Small intestine (tissue), 7 donors: ENCODE measurements at regions not wholly inside any gene's neighbourhood (a gene's known extent, or its start where the extent isn't known, plus 50 kb on each side); places are given as distances from the start of the nearest gene placed in this dataset.
"Not testable (repeated sequence)": the region's sequence is repeated elsewhere in the genome, so short reads cannot be mapped to it uniquely, and the experiment has no call there.

Experiments used
- DNase-seq, 2 donors: peaks; one replicate each; pipeline versions ENCODE4 v3.0.0 to v3.0.0-alpha.2; 2013
- FAIRE-seq: peaks from 2 replicates; lab custom pipeline; 2012; peaks lifted over from hg19 to GRCh38; lab: Jason Lieb, UNC
- H3K27ac ChIP-seq, 3 donors: one replicate each; pipeline ENCODE4 v1.5.1; 2013; ENCODE audit warnings: low read length in 2 of 3, mild to moderate bottlenecking in 2 of 3, control low read depth in 1 of 3, inconsistent platforms in 1 of 3, low read depth in 1 of 3, moderate library complexity in 1 of 3
- H3K27me3 ChIP-seq, 3 donors: one replicate each; pipeline ENCODE4 v1.6.1; 2013; ENCODE audit warnings: low read length in 3 of 3, inconsistent platforms in 1 of 3; ENCODE audit not compliant: control insufficient read depth in 3 of 3, insufficient read depth in 3 of 3
- H3K36me3 ChIP-seq, 3 donors: one replicate each; pipeline ENCODE4 v1.6.1; 2013; ENCODE audit warnings: low read length in 3 of 3, inconsistent platforms in 1 of 3, low read depth in 1 of 3, mild to moderate bottlenecking in 1 of 3, moderate library complexity in 1 of 3; ENCODE audit not compliant: control insufficient read depth in 3 of 3, insufficient read depth in 2 of 3
- H3K4me1 ChIP-seq, 3 donors: one replicate each; pipeline ENCODE4 v1.6.1; 2013; ENCODE audit warnings: low read length in 2 of 3, inconsistent platforms in 1 of 3, low read depth in 1 of 3, mild to moderate bottlenecking in 1 of 3, moderate library complexity in 1 of 3; ENCODE audit not compliant: control insufficient read depth in 3 of 3, insufficient read depth in 2 of 3
- H3K4me3 ChIP-seq, 3 donors: one replicate each; pipeline ENCODE4 v1.5.1; 2013; ENCODE audit warnings: low read length in 3 of 3, control low read depth in 1 of 3, inconsistent platforms in 1 of 3, low read depth in 1 of 3, mild to moderate bottlenecking in 1 of 3, moderate library complexity in 1 of 3
- H3K9me3 ChIP-seq, 2 donors: one replicate each; pipeline ENCODE4 v1.6.1; 2013; ENCODE audit warnings: low read depth in 1 of 2, low read length in 1 of 2; ENCODE audit not compliant: control insufficient read depth in 2 of 2, insufficient read depth in 1 of 2
- WGBS, 3 donors: extraction: QIAGEN DNeasy Blood & Tissue Kit; methylation state at CpG; one replicate each; pipeline ENCODE4 v1.1.7; 2013; 5-methylcytosine and 5-hydroxymethylcytosine counted together
- donor health status: healthy with polysubstance abuse.
- donor health status: control.
- donor health status: control.
- donor health status: Bipolar disorder and iron deficiency.
- donor health status: healthy.

DNA sequence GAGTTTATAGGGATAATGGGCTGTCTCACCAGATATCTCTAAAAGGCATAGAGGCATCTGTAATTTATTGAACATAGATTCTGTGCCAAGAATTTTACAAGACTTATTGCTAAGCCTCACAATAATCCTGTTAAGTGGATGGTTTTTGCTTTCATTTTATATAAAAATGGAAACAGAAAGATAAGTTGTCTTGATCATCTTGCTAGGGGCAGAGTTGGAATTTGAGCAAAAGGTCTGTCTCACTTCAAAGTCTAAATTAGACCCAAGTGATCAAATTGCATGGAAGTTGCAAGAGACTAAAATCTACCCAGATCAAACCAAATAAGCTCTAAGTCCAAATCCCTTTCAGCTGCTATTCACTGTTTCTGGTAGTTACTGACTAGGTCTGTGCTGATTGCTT, 95.3 kb upstream of the SOX11 start:
- Histone ChIP-seq H3K4me3 (no peak overlapping the region), H3K27ac (no peak overlapping the region), H3K36me3 (no peaks in the 10 kb centered on the region), H3K27me3 (peaks cover 0 to 4% (median 0%) of the 10 kb centered on the region in 3 donors), H3K9me3 (no peaks in the 10 kb centered on the region), H3K4me1 (no peaks in the 10 kb centered on the region)
- DNase-seq, result no peak
- no peak for FAIRE-seq

DNA sequence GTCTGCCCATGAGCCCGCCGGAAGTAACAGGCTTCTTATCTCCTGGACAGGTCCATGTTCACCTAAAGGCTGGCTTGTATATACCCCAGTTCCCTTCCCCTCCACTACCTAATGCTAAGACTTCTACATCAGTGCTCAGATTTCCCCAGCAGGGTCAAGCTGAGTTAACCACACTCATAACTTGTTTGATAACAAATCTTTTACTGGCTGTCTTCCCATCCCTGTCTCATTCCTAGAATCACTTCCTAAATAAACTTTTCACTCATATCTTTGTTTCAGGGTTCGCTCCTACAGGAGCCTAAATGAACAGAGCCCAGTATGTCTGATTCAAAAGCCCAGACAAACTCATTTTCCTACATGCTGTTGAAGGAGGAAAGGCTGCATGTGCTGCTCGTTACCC, 94.0 kb upstream of the SOX11 start:
- Histone ChIP-seq H3K27me3 (peaks cover 0 to 4% (median 0%) of the 10 kb centered on the region in 3 donors), H3K27ac (no peak overlapping the region), H3K4me3 (no peak overlapping the region), H3K36me3 (no peaks in the 10 kb centered on the region), H3K9me3 (no peaks in the 10 kb centered on the region), H3K4me1 (no peaks in the 10 kb centered on the region)
- DNase-seq, result no peak
- 74 to 87% (median 83%) methylated on average over 4 of the region's 4 CpGs for WGBS, 3 donors
- FAIRE-seq, result no peak

DNA sequence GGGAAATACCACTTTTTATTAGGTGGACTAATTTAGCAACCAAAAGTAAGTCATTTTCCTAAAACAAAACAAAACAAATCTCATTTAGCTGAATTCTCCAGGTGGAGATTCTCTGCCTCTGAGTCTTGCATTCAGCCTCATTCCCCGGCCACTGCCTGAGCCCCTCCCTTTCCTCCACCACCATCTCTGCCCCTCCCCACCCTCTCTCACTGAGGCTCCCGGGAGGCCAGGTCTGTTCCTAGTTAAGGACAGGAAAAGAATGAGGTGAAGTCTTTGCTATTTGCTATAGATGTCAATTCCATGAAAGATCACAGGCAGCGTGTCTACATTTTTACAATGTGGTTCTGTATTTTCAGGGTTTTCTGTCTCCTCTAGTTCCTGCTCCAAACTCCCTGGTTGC, 83.0 kb upstream of the SOX11 start:
- DNase-seq, result no peak
- Histone ChIP-seq H3K4me1 (no peaks in the 10 kb centered on the region), H3K9me3 (no peaks in the 10 kb centered on the region), H3K36me3 (no peaks in the 10 kb centered on the region), H3K4me3 (no peak overlapping the region), H3K27ac (no peak overlapping the region), H3K27me3 (no peaks in the 10 kb centered on the region)
- no peak for FAIRE-seq
- 29 to 41% (median 40%) methylated on average over 3 of the region's 3 CpGs for WGBS, 3 donors

DNA sequence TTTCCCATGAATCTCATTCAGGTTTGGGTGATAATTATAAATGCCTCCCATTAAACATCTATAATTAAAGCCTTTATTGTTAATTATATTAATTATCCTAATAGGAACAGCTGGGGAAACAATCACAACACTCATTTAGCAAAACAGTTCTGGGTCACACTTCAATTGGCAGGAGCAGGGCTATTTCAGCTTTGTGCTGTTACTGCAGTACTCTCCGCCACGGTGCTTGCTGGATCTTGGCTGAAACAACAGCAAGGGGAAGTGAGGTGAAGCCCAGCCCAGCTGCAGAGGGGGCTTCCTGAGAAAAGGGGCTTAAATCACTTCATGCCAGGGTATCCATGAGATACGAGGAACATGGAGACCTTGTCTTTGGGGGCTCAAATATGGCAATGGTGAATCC, 79.5 kb upstream of the SOX11 start:
- DNase-seq (no peak), FAIRE-seq (no peak)
- H3K9me3 ChIP-seq, result peaks cover 0 to 3% of the 10 kb centered on the region in 2 donors
- H3K27ac ChIP-seq, result no peak overlapping the region
- no peaks in the 10 kb centered on the region for H3K27me3 ChIP-seq
- H3K4me1 ChIP-seq, result no peaks in the 10 kb centered on the region
- no peak overlapping the region for H3K4me3 ChIP-seq
- H3K36me3 ChIP-seq, result no peaks in the 10 kb centered on the region
- WGBS, 3 donors, result 75 to 87% (median 86%) methylated on average over 3 of the region's 3 CpGs

DNA sequence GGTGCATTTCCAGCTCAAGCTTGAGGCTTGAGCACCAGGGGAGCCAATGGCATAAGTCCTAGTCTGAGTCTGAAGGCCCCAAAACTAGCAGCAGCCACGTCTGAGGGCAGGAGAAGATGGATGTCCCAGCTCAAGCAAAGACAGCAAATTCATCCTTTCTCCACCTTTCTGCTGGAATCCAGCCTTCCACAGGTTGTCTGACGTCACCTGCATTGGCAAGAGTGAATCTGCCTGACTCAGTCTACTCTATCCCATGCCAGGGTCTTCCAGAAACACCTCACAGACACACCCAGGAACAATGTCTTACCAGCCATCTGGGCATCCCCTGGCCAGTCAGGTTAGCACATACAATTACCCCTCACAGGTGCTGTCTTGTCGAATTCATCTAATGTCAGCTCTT, 76.2 kb upstream of the SOX11 start:
- Histone ChIP-seq H3K36me3 (no peaks in the 10 kb centered on the region), H3K4me1 (no peaks in the 10 kb centered on the region), H3K9me3 (peaks cover 0 to 3% of the 10 kb centered on the region in 2 donors), H3K27ac (no peak overlapping the region), H3K27me3 (no peaks in the 10 kb centered on the region), H3K4me3 (no peak overlapping the region)
- no peak for DNase-seq
- FAIRE-seq, result no peak
- WGBS, 3 donors, result 41 to 72% (median 48%) methylated on average over 3 of the region's 3 CpGs

DNA sequence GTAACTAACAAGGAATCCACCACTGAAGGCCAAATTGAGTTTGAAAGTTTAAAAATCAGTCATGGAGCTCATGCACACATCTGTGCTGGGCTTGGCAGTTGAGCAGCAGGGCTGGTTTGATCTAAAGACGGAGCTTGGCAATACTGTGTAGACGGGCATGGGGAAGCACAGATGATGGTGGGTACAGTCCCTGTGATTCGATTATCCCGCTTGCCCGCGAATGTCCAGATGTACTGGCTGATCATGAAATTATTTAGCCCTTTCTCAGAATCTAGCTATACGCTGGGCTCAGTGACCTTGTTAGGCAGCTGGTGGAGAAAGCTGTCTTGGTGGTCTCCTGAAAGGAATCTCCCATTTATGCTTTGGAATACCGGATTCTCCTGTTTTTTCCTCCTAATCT, 74.8 kb upstream of the SOX11 start:
- FAIRE-seq, result no peak
- WGBS, 3 donors, result 87 to 91% (median 89%) methylated on average over 8 of the region's 8 CpGs

DNA sequence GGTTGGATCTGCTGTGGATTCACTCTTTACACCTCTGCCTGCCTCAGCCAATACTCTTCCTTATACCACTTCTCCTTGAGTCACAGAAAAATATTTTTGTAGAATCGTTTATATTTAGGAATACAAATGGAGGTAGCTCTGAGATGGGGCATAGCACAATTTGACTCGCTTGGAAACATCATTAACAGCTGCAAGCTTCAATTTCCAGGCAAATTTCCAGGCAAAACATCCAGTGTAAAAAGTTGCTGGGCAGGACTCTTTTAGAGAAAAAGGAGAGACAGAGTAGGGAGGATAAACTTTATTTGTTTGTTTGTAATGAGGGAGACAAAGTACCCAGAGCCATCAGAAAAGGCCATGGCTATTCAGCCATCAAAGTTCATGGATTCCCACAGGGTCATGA, 74.4 kb upstream of the SOX11 start:
- Histone ChIP-seq H3K9me3 (peaks cover 0 to 3% of the 10 kb centered on the region in 2 donors), H3K27me3 (no peaks in the 10 kb centered on the region), H3K27ac (no peak overlapping the region), H3K36me3 (no peaks in the 10 kb centered on the region), H3K4me1 (no peaks in the 10 kb centered on the region), H3K4me3 (no peak overlapping the region)
- WGBS, 3 donors, result 59 to 79% (median 64%) methylated on average over 2 of the region's 2 CpGs
- no peak for DNase-seq
- FAIRE-seq, result no peak

More for the DNA sequence above, 74.8 kb upstream of the SOX11 start:
- no peak for DNase-seq
- Histone ChIP-seq H3K4me1 (no peaks in the 10 kb centered on the region), H3K36me3 (no peaks in the 10 kb centered on the region), H3K27me3 (no peaks in the 10 kb centered on the region), H3K27ac (no peak overlapping the region), H3K4me3 (no peak overlapping the region), H3K9me3 (peaks cover 0 to 3% of the 10 kb centered on the region in 2 donors)

DNA sequence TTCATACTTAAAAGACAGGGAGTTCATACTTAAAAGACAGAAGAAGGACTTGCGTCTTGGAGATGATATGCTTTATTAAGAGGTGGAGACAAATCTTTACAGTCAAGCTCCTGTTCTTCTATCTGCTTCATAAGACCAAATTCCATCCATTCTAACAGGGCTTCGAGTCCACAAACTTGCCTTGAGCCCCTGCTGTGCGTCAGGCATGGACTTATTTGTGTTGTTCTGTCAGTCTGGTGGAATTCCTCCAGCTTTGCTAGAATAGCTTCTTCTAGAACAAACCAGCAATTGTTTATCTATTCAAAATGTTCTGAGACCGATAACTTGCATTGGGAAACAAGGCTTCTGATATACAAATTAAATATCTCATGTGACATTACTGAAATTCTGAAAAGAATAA, 73.9 kb upstream of the SOX11 start:
- H3K27ac ChIP-seq, result no peak overlapping the region
- 52 to 67% (median 59%) methylated on average over 4 of the region's 4 CpGs for WGBS, 3 donors
- FAIRE-seq (no peak), DNase-seq (no peak)
- H3K9me3 ChIP-seq, result peaks cover 0 to 3% of the 10 kb centered on the region in 2 donors
- H3K27me3 ChIP-seq, result no peaks in the 10 kb centered on the region
- H3K4me1 ChIP-seq, result no peaks in the 10 kb centered on the region
- no peak overlapping the region for H3K4me3 ChIP-seq
- H3K36me3 ChIP-seq, result no peaks in the 10 kb centered on the region

DNA sequence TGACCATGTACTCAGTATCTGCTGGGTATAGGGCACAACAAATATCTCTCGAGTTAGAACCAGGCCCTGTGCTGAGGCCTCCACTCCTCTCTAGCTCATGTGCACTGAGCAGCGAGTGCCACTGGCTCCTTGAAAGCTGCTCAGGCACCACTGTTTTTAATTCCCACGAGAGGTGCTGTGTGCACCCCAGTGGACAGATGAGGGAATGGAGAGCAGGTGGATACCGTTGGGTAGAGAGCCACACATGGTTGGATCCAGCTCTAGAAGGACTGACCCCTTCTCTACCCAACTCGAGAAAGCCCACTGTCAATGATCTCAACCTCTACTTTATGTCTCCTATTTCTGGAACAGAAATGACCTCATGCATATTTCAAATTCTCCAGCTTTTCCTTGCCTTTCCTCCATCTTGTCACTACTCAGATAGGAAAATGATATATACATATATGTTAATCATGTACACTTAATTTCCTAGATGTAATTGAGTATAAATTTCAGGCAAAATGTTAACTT, 66.6 kb upstream of the SOX11 start:
- H3K4me3 ChIP-seq, DNase-seq, FAIRE-seq, H3K27me3 ChIP-seq, H3K36me3 ChIP-seq, H3K27ac ChIP-seq, H3K4me1 ChIP-seq, H3K9me3 ChIP-seq: not testable (repeated sequence)
- 56 to 78% (median 60%) methylated on average over 5 of the region's 5 CpGs for WGBS, 3 donors
